SK-MEL-5 (cell line): ENCODE measurements at regions not wholly inside any gene's neighbourhood (a gene's known extent, or its start where the extent isn't known, plus 50 kb on each side); places are given as distances from the start of the nearest gene placed in this dataset.
A peak's percentile ranks its signal among the peaks of the same experiment; 100 is the strongest.

Experiments used
- DNase-seq: peaks from one replicate; pipeline ENCODE4 v3.0.0-alpha.2; 2016; ENCODE audit warnings: low read depth, low spot score
- in situ Hi-C: cut with HindIII; loops from 2 replicates; pipeline ENCODE4 v1.10.0; 2016; ENCODE audit warnings: low sequenced_read_pairs, high pct_unique_total_duplicates, low pct_unique_long_range_greater_than_20kb

GRCh38 chr16:50879873-50880695 is 138.2 kb downstream of the CYLD start:
- DNase-seq: no peak
- in situ Hi-C loops: no loop called here

- in situ Hi-C loops: no loop called here
Measured at GRCh38 chr16:50878966-50879615, 137.2 kb downstream of the CYLD start.

GRCh38 chr16:50878536-50878935 is 136.7 kb downstream of the CYLD start:
- in situ Hi-C loops: no loop called here
- DNase-seq: no peak

More at GRCh38 chr16:50878966-50879615, 137.2 kb downstream of the CYLD start:
- no peak for DNase-seq

DNA sequence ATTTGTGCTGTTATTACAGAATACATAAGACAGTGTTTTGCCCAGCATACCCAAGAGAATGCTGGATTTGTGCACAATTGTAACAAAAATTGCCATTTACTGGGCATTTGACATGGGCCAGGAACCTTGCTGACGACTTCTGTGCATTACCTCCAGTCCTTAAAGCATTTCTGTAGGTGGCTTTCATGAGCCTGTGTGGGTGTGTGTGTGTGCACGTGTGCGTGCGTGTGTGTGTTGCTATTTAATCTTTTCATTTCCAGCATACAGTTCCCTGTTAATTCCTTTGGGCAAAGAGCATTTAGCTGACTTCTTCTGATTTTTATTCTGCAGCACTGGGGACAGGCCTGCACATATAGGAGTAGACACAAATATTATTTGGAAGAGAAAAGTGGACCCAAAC is 134.4 kb downstream of the CYLD start:
- in situ Hi-C loops: no loop called here
- DNase-seq: no peak

GRCh38 chr16:50868577-50868976 is 126.7 kb downstream of the CYLD start:
- in situ Hi-C loops: no loop called here
- no peak for DNase-seq

DNA sequence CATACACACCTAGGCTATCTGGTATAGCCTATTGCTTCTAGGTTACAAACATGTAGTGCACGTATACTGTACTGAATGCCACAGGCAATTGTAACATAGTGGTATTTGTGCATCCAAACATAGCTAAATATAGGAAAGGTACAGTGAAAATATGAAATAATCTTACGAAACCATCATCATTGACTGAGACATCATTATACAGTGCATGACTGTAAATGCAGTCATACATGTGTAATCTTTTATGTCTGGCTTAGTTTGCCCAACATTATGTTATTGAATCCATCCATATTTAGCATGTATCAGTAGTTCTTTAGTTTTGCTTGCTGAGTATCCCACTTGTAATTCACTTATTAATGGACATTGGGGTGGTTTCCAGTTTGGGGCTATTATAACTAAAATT is 124.9 kb downstream of the CYLD start:
- DNase-seq: no peak
- in situ Hi-C loops: no loop called here

DNA sequence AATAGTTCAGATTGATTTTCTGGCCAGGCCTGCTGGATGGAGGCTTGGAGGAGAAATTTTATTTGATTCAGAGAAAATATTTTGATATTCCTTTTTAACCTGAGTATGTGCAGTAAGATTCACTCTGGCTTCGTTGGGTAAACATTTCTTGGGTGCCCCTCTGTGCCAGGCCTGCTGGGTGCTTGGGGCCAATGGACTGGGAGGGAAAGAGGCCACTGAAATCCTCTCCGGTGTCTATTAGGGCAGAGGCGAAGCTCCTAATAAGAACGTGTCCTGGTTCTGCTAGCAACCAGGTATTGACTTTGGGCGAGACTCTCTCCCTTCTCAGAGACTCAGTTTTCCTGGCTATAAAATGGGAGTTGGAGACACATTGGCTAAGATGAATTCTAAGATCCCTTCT is 122.5 kb downstream of the CYLD start:
- no peak for DNase-seq
- in situ Hi-C loops: no loop called here

DNA sequence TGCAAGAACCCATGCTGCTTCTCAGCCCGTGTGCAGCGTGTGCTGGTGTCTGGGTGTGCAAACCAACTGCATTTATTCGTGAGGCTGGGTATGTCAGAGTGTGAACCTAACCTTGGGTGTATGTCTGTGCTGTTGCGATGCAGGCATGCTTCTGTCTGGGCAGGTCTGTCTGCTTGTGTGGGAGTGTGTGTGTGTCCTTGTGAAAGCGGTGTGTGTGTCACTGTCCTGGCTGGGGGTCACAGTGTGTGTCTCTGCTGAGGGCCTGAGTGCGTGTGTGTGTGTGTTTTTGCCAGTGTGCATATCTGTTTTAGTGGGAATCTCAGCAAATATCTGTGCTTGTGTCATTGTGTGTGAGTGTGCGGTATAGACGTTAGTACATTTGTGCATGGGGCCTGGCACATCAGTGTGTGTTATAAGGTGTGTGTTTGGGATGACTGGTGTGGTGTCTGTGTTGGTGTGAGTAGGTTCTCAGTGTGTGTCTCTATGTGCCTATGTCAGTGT is 121.8 kb downstream of the CYLD start:
- DNase-seq: no peak
- in situ Hi-C loops: no loop called here

DNA sequence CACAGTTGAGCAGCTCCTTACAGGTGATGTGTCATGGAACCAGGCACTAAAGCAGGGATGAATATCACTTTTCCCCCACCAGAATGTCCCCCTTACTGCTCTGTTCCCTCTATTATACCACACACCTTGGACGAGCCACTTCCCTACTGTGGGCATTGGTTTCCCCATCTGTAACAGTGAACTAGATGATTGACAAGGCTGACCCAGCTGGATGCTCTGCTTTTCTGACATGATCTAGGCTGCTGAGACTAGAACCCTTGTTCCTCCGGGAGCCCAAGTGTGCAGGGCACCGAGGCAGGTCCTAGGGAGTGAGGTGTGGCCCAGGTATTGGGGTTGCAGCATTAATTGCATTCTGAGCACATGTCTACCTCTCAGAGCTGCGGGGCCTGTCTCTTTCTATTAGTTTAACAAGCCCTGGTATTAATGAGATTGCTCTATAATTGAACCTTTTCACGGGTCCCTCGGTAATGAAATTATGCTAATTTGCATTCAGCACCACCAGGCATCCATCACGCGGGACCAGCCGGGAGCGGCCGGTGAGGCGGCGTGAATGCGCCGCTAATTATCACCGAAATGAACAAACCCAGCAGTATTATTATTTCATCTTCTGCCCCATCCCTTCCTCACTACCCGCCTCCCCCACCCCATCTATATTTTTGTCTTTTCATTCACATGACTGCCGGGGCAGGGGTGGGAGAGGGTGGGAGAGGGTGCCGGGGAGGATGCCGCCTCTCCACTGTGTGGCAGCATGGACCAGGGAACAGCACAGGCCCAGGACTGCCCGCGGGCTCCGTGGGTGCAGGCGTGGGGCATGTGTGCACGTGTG is 121.1 kb downstream of the CYLD start:
- no peak for DNase-seq
- in situ Hi-C loops: no loop called here

DNA sequence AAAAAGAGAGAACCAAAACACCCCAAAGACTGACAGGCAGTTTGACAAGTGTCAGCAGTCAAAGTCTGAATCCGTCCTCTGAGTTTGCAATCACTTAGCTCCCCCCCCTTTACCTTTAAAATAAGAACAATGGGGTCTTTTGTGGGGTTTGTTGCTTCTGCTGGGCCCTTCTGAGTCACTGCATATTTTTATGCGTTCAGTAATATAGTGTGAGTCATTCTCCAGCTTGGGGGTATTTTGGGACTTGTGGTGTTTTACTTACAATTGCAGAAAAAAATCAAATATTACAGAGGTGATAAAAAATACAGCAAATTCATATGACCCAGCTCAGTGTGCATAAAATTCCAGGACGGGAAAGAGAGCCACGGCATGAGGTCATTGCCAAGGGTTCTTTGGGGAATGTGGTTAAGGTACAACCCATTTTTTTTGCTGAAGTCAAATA is 120.1 kb downstream of the CYLD start:
- DNase-seq: peak; percentile 81
- in situ Hi-C loops: no loop called here

DNA sequence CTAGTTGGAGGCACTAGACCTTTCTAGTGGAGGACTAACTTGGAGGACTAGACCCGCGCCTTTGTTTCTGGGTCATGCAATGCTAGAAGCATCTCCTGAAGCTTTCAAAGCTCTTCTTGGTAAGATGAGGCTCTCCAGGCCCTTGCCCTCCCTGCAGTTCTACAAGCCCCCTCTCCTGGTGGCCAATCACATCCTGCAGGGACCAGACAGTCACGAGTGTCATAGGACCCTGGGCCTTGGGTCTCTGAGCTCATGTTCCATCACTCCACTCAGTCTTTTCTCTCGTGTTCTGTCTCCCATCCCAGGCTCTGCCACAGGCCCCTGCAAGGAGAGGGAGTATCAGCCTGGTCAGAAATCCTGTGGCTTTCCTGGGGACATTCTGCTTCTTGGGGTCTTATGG is 119.6 kb downstream of the CYLD start:
- in situ Hi-C loops: no loop called here
- DNase-seq: no peak

DNA sequence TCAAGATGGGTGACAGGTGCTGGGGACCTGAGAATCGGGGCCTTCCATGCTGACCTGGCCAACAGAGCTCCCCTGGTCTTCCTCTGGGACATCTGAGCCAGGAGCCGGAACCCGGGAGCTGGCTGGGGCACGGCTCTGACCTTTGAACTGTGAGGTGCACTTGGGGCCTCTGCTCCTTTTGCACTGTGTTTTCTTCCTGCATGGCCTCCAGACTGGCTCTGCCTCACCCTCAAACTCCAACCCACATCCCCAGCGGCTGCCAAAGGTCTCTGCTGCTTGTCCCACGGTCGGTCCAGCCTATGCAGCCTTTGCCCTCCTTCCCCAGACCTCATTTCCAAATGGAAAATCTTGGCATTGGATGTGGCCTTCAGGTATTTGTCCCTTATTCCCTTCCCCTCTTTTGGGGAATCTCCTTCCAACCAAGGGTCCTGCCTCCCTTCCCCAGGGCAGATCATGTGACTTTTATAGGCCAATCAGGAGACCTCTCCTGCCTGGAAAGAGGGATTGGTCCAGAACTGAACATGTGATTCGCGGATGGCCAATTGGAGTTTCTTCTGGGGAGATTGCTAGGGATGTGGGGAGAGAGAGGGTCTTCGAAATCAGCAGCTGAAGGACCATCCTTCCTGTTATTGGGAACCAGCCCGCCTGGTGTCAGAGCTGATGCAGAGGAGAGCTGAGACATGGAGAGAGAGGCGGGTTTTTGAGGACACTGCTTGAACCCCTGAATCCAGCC is 117.9 kb downstream of the CYLD start:
- DNase-seq: no peak
- in situ Hi-C loops: no loop called here

DNA sequence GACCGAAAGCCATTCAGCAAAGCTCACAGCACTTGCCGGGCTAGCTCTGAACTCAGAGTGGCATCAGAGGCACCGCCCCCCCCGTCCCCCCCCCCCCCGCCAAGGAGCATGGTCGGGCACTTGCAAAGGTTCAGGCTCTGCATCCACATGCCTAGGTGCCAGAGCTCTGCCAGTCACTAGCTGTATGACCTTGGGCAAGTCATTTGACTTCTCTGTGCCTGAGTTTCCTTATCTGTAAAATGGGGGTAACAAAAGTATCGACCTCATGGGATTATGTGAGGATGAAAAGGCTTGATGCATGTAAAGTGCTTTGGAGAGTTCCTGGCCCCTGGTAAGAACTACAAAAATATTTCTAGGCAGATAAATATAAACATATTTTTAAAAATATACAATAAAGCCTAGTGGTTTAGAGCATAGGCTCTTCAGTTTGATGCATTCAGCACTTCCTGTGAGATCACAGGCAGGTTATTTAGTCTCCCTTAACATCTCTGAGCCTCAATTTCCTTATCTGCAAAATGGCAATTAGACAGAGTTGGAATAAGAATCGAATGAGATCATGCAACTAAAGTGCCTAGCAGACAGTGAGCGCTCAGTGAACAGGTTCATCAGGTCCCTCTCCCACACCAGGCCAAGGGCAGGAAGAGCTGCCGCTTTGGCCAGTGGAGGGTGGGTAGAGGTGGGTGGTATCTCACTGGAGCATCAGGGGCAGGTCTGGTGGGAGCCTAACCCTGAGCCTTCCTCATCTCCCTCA is 117.2 kb downstream of the CYLD start:
- in situ Hi-C loops: no loop called here
- DNase-seq: no peak

DNA sequence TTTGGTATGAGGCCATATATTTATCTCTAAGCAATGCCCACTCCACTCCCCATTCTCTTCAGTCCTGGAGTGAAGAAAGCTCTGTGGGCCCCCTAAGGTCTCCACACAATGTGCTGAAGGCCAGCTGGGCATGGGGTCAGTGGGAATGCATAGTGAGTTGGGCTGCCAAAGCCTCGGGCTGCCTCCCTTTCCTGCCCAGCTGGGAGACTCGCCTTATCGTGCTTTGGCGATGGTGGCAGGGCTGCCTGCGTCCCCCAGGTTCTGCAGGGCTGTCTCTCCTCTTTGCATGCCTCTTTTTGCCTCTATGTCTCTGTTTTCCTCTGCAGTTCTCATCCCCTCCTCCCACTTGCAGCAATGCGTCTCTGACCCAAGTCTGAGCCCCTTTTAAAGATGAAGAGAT is 116.5 kb downstream of the CYLD start:
- no peak for DNase-seq
- in situ Hi-C loops: no loop called here

GRCh38 chr16:50857881-50858280 is 116.0 kb downstream of the CYLD start:
- no peak for DNase-seq
- in situ Hi-C loops: no loop called here

DNA sequence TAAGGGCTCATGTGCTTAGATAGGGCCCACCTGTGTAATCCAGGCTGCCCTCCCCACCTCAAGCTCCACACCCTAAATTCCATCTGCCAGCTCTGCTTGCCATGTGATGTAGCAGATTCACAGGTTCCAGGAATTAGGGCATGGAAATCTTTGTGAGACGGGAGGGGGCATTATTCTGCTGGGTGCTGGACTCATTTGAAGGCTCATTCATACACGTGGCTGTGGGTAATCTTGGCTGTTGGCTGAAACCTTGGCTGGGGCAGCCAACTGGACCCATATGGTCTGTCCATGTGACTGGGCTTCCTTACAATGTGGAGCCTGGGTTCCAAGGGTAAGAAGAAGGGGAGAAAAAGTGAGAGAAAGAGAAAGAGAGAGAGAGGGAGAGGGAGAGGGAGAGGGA is 115.1 kb downstream of the CYLD start:
- no peak for DNase-seq
- in situ Hi-C loops: no loop called here

DNA sequence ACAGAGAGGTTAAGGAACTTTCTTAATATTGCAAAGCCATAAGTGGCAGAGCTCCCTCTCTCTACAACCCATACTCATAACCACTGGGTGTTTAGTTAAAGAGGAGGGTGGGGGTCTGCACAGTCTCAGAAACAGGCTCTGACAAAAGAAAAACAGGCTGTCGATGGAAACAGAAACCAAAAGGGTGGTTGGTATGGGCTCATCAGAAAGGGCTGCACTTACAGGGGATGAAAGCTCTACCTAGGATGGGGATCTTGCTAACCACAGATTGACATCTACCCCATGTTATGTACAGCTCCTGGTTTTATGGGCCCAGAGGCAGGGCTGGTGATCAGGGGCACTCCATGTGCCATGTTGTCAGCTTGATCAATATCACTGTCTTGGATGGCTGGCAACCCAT is 111.4 kb downstream of the CYLD start:
- in situ Hi-C loops: no loop called here
- no peak for DNase-seq
